ENCODE measurements at regions not wholly inside any gene's neighbourhood (a gene's known extent, or its start where the extent isn't known, plus 50 kb on each side); places are given as distances from the start of the nearest gene placed in this dataset.

- TF ChIP-seq, protein P1, sequence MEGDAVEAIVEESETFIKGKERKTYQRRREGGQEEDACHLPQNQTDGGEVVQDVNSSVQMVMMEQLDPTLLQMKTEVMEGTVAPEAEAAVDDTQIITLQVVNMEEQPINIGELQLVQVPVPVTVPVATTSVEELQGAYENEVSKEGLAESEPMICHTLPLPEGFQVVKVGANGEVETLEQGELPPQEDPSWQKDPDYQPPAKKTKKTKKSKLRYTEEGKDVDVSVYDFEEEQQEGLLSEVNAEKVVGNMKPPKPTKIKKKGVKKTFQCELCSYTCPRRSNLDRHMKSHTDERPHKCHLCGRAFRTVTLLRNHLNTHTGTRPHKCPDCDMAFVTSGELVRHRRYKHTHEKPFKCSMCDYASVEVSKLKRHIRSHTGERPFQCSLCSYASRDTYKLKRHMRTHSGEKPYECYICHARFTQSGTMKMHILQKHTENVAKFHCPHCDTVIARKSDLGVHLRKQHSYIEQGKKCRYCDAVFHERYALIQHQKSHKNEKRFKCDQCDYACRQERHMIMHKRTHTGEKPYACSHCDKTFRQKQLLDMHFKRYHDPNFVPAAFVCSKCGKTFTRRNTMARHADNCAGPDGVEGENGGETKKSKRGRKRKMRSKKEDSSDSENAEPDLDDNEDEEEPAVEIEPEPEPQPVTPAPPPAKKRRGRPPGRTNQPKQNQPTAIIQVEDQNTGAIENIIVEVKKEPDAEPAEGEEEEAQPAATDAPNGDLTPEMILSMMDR (IDR thresholded peaks at IDR 0.05): no peak
- TF ChIP-seq POLR2A (IDR thresholded peaks at IDR 0.05): no peak
Observed at GRCh38 chr13:106322628-106323027, 212.8 kb downstream of the EFNB2 start.

Measured in thyroid gland (tissue), 4 donors.